CD4-positive, alpha-beta T cell treated with Interleukin-2 at 100 ng/mL for 4 hours (primary cell): ENCODE measurements at regions not wholly inside any gene's neighbourhood (a gene's known extent, or its start where the extent isn't known, plus 50 kb on each side); places are given as distances from the start of the nearest gene placed in this dataset.
A peak's percentile ranks its signal among the peaks of the same experiment; 100 is the strongest.
"Not testable (repeated sequence)": the region's sequence is repeated elsewhere in the genome, so short reads cannot be mapped to it uniquely, and the experiment has no call there.

Experiments used
- DNase-seq: peaks from one replicate; pipeline ENCODE4 v3.0.0-alpha.2; 2020; ENCODE audit warnings: low spot score

DNA sequence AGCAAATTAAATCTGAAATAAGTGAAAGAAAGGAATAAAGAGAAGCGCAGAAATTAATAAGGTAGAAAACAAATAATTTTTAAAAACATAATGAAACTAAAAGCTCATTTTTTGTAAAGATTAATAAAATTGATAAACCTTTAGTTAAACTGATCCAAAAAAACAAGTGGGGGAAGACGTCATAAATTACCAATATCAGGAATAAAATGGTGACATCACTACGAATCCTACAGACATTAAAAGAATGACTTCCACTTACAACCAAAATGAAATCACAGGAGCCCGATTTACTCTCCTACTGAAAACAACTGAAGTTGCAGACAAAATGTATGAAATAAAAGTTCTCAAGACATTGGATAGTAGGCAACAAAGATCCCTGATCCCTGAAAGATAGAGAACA, 68.1 kb upstream of the IFFO2 start:
- no peak for DNase-seq

DNA sequence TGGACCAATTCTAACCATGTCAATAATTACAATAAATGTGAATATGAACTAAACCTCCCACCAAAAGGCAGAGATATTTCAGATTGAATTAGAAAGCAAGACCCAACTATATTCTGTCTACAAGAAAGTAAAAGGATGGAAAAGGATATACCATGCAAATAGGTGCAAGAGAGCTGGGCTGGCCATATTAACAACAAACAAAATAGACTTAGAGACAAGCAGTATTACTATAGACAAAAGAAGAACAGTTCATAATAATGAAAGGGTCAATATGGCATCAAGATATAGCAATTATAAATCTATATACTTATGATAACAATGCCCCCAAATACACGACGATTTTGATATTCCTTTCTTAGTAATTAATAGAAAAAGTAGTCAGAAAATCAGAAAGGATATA, 67.3 kb upstream of the IFFO2 start:
- DNase-seq = no peak

DNA sequence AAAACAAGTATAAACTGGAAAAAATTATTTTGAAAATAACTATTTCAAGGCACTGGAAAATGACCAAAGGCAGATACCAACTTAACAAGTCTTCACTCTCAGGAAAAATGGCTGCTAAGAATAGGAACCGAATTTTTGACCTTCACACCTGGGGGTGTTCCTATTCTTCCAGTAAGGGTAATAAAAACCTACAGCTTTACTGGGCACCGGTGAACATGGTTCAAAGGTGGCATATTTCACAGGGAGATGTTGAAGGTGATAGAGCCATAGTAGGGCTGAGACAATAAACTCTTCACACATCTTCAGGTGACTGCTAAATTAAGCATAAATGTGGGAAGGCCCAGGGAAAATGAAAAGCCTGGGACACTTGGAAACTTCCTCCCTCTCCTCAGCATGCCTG, 65.4 kb upstream of the IFFO2 start:
- DNase-seq = no peak

DNA sequence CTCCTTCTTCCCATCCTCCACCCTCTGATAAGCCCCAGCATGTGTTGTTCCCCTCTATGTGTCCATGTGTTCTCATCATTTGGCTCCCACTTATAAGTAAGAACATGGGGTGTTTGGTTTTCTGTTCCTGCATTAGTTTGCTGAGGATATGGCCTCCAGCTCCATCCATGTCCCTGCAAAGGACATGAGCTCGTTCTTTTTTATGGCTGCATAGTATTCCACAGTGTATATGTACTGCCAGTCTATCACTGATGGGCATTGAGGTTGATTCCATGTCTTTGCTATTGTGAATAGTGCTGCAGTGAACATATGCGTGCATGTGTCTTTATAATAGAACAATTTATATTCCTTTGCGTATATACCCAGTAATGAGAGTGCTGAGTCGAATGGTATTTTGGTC, 62.8 kb upstream of the IFFO2 start:
- DNase-seq = not testable (repeated sequence)

DNA sequence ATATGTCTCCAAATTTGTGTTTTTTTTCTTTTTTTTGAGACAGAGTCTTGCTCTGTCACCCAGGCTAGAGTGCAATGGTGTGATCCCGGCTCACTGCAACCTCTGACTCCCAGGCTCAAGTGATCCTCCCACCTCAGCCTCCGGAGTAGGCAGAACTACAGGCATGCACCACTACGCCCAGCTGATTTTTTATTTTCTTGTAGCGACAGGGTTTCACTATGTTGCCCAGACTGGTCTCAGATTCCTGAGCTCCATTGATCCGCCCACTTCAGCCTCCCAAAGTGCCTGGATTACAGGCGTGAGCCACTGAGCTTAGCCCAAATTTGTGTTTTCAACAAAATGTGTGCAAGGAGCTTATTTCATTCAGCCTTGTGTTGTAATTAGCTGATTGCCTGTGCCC, 59.0 kb upstream of the IFFO2 start:
- DNase-seq = no peak

DNA sequence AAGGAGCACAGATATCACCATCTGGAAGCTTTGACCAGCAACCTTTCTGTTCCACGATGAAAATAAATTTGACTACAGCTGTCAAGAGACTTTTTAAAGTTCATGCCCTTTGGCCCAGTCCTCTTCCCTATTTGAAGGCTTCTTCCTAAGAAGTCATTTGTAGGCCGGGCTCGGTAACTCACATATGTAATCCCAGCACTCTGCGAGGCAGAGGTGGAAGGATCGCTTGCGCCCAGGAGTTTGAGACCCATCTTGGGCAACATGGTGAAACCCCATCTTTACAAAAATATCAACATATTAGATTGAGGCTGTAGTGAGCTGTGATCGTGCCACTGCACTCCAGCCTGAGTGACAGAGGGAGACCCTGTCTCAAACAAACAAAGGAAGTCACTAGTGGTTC, 58.3 kb upstream of the IFFO2 start:
- DNase-seq = no peak

DNA sequence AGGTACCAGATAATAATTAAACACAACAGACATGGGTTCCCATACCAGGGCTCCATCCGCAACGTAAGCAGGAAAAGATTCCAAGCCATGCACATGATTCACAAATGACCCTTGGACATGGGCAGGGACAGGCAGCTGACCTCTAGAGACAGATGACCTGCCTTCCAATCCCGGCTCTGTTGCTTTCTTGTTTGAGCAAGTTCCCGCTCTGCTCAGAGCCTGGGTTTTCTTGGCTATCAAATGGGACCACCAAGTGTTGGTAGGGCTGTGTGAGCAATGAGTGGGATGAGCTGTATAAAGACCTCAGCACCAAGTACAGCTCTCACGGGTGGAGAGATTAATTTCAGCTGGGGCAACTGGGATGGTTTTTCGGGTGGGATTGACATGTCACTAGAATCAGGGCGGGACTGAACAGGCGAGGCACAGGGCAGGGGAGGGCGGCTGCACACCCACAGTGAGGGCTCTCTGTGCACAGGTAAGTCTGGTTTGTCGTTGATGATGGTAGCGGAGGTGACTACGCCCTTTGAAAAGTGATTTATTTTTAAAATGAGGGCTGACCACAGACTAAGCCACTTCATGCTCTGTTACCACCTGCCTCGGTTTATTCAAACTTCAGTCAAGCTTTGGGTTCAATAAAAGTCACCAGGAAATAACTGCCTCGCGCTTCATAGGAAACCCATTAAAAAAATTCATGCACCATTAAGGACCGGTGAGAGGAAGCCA, 57.5 kb upstream of the IFFO2 start:
- DNase-seq = no peak

DNA sequence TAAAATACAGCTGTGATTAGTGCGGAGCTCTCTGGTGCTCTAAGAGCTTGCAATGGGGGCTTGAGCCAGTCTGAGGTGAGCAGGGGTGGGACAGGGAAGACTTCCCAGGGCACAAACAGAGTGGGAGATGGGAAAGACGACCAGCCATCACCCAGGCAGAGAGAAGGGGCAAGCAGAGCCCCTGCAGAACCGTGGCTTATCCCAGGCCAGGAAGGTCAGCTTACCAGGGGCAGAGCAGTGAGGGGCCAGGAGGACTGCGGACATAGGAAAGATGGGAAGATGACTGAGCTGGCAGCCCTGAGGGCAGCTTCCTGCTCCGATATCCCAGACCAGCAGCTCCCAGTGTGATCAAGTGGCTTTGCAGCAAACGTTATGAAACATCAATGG, 55.4 kb upstream of the IFFO2 start:
- DNase-seq = no peak

DNA sequence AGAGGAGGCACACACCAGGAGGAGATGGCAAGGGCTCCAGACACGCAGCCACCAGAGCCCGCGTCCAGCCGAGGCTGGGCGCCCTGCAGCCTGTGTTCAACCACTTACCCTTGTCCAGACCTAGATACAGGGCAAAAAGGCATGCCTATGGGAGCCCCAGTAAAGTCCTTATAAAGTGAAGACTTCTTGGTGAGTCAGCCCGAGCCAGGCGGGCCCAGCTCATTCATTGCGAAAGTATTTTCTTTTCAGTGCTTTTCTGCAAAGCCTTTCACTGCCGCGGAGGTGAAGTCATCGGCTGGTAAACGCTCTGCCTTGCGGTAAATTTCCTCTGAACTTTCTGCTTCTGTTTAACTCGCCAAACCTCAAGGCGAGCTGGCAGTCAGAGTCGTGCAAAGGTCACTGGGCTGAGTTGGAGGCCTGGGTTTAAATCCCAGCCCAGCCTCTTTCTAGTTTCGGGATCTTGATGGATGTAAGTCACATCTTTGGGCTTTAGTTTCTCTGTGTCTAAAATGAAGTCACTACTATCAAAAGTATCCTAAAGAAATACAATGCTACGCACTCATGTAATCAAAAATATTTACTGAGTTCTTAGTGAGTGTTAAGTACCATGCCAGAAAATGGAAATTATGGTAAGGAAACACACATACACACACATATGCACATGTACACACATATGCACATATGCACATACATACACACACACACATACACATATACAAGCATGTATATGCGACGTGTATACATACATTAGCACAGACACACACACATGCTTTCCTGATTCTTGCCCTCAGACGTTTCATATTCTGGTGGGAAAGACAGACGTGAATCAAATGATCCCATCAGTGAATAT, 54.7 kb upstream of the IFFO2 start:
- peak; percentile 60 for DNase-seq

DNA sequence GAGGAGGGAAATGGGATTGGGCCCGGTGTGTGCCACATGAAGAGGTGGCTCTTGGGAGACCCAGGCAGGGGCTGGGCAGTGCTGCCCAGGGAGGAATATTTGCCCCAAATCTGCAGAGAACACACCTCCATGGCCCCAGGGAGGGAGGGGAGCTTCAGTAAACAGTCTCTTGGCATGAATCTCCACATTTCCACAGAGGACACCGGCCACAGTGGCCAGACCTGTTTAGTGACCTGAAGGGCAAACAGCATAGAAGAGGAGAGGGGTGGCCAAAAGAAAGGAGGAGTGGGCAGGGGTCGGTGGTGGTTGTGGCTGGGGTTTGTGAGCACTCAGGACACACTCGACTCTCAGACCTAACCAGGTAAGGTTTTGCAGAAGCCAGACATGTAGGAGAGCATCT, 54.0 kb upstream of the IFFO2 start:
- no peak for DNase-seq

DNA sequence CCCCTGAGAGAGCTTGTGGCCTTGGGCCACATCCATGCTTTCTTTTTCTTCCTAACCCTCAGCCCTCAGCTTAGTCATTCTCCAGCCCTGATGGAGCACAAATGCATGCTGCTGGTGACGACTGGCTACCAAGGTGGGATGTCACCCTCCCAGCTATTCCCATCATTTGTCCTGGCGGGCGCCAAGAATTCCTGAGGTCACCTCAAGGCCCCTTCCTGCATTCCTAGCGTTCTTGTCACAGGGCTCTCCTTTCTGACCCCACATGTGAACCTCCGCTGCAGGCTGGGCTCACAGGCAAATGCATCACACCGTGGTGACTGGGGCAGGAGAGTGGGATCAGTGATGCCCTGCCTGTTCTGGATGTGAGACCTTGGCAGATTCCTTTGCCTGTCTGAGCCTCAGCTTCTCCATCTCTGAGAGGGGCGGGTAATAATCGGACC, 53.4 kb upstream of the IFFO2 start:
- no peak for DNase-seq

DNA sequence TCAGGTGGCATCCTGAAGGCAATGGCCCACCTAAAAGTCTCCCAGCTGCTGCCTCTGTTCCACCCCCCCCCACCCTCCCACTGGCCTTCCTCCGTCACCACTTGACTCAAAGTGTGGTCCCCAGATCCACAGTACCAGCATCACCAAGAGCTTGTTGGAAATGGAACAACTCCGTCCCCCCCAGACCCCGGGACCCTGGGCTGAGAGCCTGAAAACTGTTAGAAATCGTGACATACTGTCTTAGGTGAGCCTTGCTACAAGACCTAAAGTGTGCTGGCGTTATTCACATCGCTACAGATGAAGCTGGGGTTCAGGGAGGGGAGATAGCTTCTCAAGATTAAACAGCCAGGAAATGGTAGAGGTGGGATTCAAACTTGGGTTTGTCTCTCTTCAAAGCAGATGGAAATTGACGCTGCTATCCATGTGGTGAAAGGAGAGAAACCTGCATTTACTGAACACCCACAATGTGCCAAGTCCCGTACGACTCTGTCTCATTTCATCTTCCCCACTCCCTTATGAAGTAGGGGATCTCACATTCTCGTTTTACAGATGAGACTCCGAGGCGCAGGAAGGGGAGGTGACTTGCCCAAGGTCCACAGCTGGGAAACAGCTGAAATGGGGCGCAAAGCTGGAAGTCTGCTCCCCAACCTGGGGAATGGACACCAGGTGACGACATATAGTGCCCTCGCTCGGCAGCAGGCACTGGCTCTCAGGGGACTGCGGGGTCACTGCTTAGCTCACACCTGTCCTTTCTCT, 52.8 kb upstream of the IFFO2 start:
- no peak for DNase-seq

DNA sequence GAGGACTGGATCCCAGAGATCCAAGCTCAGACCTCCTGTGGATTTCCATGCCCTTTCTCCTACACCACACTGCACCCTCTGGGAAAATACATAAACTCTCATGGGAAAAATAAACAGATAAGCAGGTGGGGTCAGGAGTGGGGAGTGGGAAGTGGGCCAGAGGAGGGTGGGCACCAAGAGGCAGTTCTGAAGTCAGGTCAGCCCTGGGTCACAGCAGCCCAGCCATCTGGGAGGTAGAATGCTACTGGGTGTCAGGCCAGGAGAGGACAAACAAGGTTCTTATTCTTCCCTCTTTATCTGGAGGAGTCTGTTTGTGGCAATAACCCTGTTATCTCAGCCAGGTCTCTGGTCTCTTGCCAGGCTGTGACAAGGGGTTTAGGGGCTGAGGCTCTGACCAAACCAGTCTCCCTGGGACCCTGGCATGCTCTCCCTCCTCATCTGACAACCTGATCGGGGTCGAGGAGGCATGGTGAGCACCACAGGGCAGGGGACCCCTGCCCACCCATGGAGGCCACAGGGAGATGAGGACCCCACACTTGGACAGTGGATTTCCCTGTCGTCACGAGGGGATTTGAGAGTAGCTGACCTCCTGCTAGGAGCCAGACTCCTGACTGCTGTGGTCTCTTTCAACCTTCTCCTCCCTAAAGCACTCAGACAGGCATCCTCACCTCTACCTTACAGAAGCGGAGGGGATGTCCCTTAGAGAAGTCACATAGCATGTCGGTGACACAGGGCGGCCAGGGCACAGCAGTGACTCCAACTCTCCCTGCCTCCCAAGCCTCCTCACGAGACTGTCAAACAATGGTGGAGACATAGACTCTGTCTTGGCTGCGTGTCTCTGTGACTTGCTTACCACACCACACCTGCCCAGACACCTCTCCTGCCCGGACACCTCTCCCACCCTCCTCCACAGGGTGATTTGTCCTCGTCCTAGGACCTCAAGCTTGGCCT, 51.3 kb upstream of the IFFO2 start:
- no peak for DNase-seq

DNA sequence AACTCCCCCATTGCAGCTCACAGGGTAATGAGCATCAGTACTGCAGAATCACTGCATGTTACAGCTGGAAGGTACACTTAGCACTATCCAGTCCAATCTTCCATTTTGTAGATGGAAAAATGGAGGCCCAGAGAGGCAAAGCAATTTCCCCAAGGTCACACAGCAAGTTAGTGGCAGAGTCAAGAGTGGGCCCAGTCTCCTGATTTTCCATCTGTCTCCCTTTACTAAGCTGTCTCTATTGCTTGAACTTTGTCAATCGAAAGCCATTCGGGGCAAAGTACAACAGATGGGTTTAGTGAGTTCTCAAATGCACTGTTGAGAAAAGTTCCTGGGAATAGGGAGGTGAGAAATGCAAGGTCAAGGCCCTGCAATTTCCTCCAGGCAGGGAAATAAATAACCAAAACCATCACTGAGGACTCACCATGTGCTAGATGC, 50.4 kb upstream of the IFFO2 start:
- DNase-seq = no peak
